GM12878 (cell line): ENCODE measurements at regions not wholly inside any gene's neighbourhood (a gene's known extent, or its start where the extent isn't known, plus 50 kb on each side); places are given as distances from the start of the nearest gene placed in this dataset.

Source experiments
- ATAC-seq: fragments of 200-7000 bp; cut with Tn5 transposase; 3 replicates; pipeline ENCODE4 v1.9.1; 2020; ENCODE audit warnings: mild to moderate bottlenecking, moderate library complexity
- BruUV-seq: library from RNA; stranded (reverse); fragments of 400-500 nt; replicated peaks from 2 replicates; lab custom pipeline; 2021; lab: Mats Ljungman, UMichigan
- CTCF ChIA-PET: fragments of 300-600 bp; sonication (Branson Sonifier 250); formaldehyde crosslinking; extraction: SDS; loops from one replicate; lab custom pipeline; 2021; ENCODE audit warnings: inconsistent platforms; lab: Yijun Ruan, JAX
- POLR2A ChIA-PET: fragments of 350-600 bp; formaldehyde crosslinking; extraction: SDS; loops from one replicate; lab custom pipeline; 2021; ENCODE audit warnings: inconsistent platforms; lab: Charles Lee
- RAD21 ChIA-PET: fragments of 300-600 bp; sonication (Branson Sonifier 250); formaldehyde crosslinking; loops from one replicate; lab custom pipeline; 2023; ENCODE audit warnings: antibody characterized with exemption; ENCODE audit not compliant: unreplicated experiment; lab: Charles Lee
- SMC1A ChIA-PET: fragments of 300-600 bp; sonication (Branson Sonifier 250); formaldehyde crosslinking; loops from one replicate; lab custom pipeline; 2023; ENCODE audit not compliant: unreplicated experiment, uncharacterized antibody; lab: Charles Lee
- DNase-seq: peaks from one replicate; pipeline ENCODE4 v3.0.0-alpha.2; 2011; ENCODE audit warnings: low read depth, low spot score
- FAIRE-seq: peaks from 3 replicates; lab custom pipeline; 2011; peaks lifted over from hg19 to GRCh38; lab: Jason Lieb, UNC
- H2AFZ ChIP-seq: 2 replicates; pipeline ENCODE4 v1.6.0; 2011; ENCODE audit warnings: low read depth, low read length, control low read depth; ENCODE audit not compliant: control insufficient read depth
- H3K27ac ChIP-seq: 2 replicates; pipeline ENCODE4 v1.5.1; 2011; ENCODE audit warnings: control low read depth; ENCODE audit not compliant: control insufficient read depth, insufficient read depth
- H3K27me3 ChIP-seq, 2 experiments: replicated peaks in 1 of 2; 2 replicates each; pipeline versions ENCODE4 v1.6.0 to v1.6.1; 2011; ENCODE audit warnings: low read length in 1 of 2; ENCODE audit not compliant: control insufficient read depth in 2 of 2, insufficient read depth in 2 of 2
- H3K36me3 ChIP-seq, 2 experiments: 2 replicates each; pipeline ENCODE4 v1.5.1; 2011; ENCODE audit warnings: low read length in 1 of 2; ENCODE audit not compliant: control insufficient read depth in 2 of 2, insufficient read depth in 2 of 2
- H3K4me1 ChIP-seq: 2 replicates; pipeline ENCODE4 v1.6.1; 2011; ENCODE audit warnings: mild to moderate bottlenecking, low read length, moderate library complexity, mixed read lengths; ENCODE audit not compliant: control insufficient read depth, insufficient read depth
- H3K4me2 ChIP-seq: 2 replicates; pipeline ENCODE4 v1.6.0; 2011; ENCODE audit warnings: control low read depth; ENCODE audit not compliant: control insufficient read depth, insufficient read depth
- H3K4me3 ChIP-seq: fragments of 200-600 bp; sonication (generic); 2 replicates; pipeline ENCODE4 v1.5.1; 2016
- H3K79me2 ChIP-seq: 2 replicates; pipeline ENCODE4 v1.6.0; 2011; ENCODE audit warnings: low read length; ENCODE audit not compliant: control insufficient read depth, insufficient read depth
- H3K9ac ChIP-seq: 2 replicates; pipeline ENCODE4 v1.8.0; 2011; ENCODE audit warnings: low read length, control low read depth, mixed read lengths; ENCODE audit not compliant: control insufficient read depth, insufficient read depth
- H3K9me3 ChIP-seq: replicated peaks from 3 replicates; pipeline ENCODE4 v1.5.1; 2011; ENCODE audit warnings: mild to moderate bottlenecking, low read length; ENCODE audit not compliant: control insufficient read depth, insufficient read depth
- H4K20me1 ChIP-seq: 2 replicates; pipeline ENCODE4 v1.6.0; 2011; ENCODE audit not compliant: control insufficient read depth, insufficient read depth
- BCL11A ChIP-seq: IDR thresholded peaks from 2 replicates; pipeline ENCODE4 v1.6.1; 2011; ENCODE audit warnings: low read depth, low read length
- CTCF ChIP-seq, 3 experiments: IDR thresholded peaks in 2 of 3; conservative IDR thresholded peaks in 1 of 3; 2 replicates each; pipeline ENCODE4 v1.5.1; 2011; ENCODE audit warnings: low read depth in 3 of 3, low read length in 3 of 3, mild to moderate bottlenecking in 3 of 3, control low read depth in 2 of 3, moderate library complexity in 2 of 3, inconsistent platforms in 1 of 3, mixed read lengths in 1 of 3; ENCODE audit not compliant: control insufficient read depth in 2 of 3, insufficient read depth in 1 of 3; ENCODE audit errors: extremely low read depth in 1 of 3
- ETV6 ChIP-seq, 2 experiments: fragments of 450-650 bp in 1 of 2; IDR thresholded peaks in 1 of 2; conservative IDR thresholded peaks in 1 of 2; 2 replicates each; pipeline ENCODE4 v1.6.1; 2014; ENCODE audit warnings: antibody characterized with exemption in 1 of 2, borderline replicate concordance in 1 of 2, low read depth in 1 of 2, mild to moderate bottlenecking in 1 of 2, moderate library complexity in 1 of 2
- NR2F1 ChIP-seq: fragments of 450-650 bp; conservative IDR thresholded peaks from 2 replicates; pipeline ENCODE4 v1.6.1; 2017; ENCODE audit warnings: mild to moderate bottlenecking
- PAX8 ChIP-seq: fragments of 450-650 bp; IDR thresholded peaks from 2 replicates; pipeline ENCODE4 v1.6.1; 2017; ENCODE audit warnings: mild to moderate bottlenecking, moderate library complexity
- RAD21 ChIP-seq: IDR thresholded peaks from 2 replicates; pipeline ENCODE4 v1.6.1; 2011; ENCODE audit warnings: mild to moderate bottlenecking, low read depth, low read length, moderate library complexity; ENCODE audit not compliant: insufficient read depth
- SMC3 ChIP-seq: IDR thresholded peaks from 2 replicates; pipeline ENCODE4 v1.6.1; 2011; ENCODE audit warnings: low read length, improper control_type of control experiment, borderline replicate concordance
- YY1 ChIP-seq: IDR thresholded peaks from 2 replicates; pipeline ENCODE4 v1.6.1; 2011; ENCODE audit warnings: low read depth, mild to moderate bottlenecking, low read length
- ZBTB40 ChIP-seq: fragments of 450-650 bp; IDR thresholded peaks from 2 replicates; pipeline ENCODE4 v1.6.1; 2016; ENCODE audit warnings: mild to moderate bottlenecking, moderate library complexity, borderline replicate concordance
- WGBS: methylation state at CpG from one replicate; pipeline ENCODE4 v1.1.6; 2016; ENCODE audit warnings: low lambda C conversion rate; ENCODE audit not compliant: insufficient replicate concordance, insufficient coverage; ENCODE audit errors: missing lambda C conversion rate; 5-methylcytosine and 5-hydroxymethylcytosine counted together
- in situ Hi-C: fragments of 300-500 bp; cut with MboI; formaldehyde crosslinking; loops from 9 replicates; pipeline ENCODE4 v1.14.3; 2018; ENCODE audit warnings: mixed read lengths
- intact Hi-C: fragments of 100-400 bp; cut with micrococcal nuclease; formaldehyde crosslinking; loops from one replicate; pipeline ENCODE4 v1.14.2; 2022; ENCODE audit not compliant: unreplicated experiment

- Histone ChIP-seq H3K9me3 (no peaks in the 10 kb centered on the region), H3K9ac (no peak overlapping the region), H2AFZ (no peak overlapping the region), H3K36me3 (no peaks in the 10 kb centered on the region), H3K27ac (no peak overlapping the region), H3K4me3 (no peak overlapping the region), H3K4me1 (no peaks in the 10 kb centered on the region), H3K27me3 (no peaks in the 10 kb centered on the region), H4K20me1 (no peaks in the 10 kb centered on the region), H3K79me2 (no peaks in the 10 kb centered on the region), H3K4me2 (no peak overlapping the region)
- DNase-seq (no peak), FAIRE-seq (no peak), ATAC-seq (peak; percentile 95)
- CTCF ChIA-PET: interaction anchor here (0.9 to 2.6 kb wide), 9 partner anchors 10 to 1436 kb away, joined by 3 to 11 read pairs (median 7); no protein-coding TSS in a partner anchor
- intact Hi-C loops: loop anchor here (5.0 kb wide), 2 partner anchors 231 to 354 kb away; no protein-coding TSS in a partner anchor
- POLR2A ChIA-PET: no interaction called here
- TF ChIP-seq ETV6 (conservative IDR thresholded peaks at IDR 0.05 in 1 of 2, IDR thresholded peaks at IDR 0.05 in 1 of 2; ENCODE audit: borderline replicate concordance in 1 of 2, low read depth in 1 of 2): no peak
- TF ChIP-seq RAD21: peak; percentile 40; the same call in 1 of the 2 replicates
- 0 out of 2 replicates have a peak, but pooled peaks have one; percentile 29 for TF ChIP-seq YY1
- peak; percentile 44 for TF ChIP-seq SMC3
- TF ChIP-seq BCL11A: no peak
- 0 out of 2 replicates have a peak, but pooled peaks have one; percentile 13 for TF ChIP-seq NR2F1
- TF ChIP-seq PAX8: no peak
- TF ChIP-seq ZBTB40: peak; percentile 88
- TF ChIP-seq CTCF (IDR thresholded peaks at IDR 0.05 in 2 of 3, conservative IDR thresholded peaks at IDR 0.05 in 1 of 3; ENCODE audit: control insufficient read depth in 2 of 3, extremely low read depth in 1 of 3, insufficient read depth in 1 of 3, low read depth in 3 of 3, low read length in 3 of 3): peak; percentile 22 to 61 (median 38); a peak in 5 of 6 replicates
- RAD21 ChIA-PET: interaction anchor here (1.0 to 1.6 kb wide), 2 partner anchors 264 to 1301 kb away, joined by 3 to 4 read pairs; no protein-coding TSS in a partner anchor
- WGBS: 23% methylated on average over 5 of the region's 5 CpGs
- in situ Hi-C loops: no loop called here
- no TSS peak for BruUV-seq
- SMC1A ChIA-PET: interaction anchor here (1.1 to 2.3 kb wide), 2 partner anchors 265 to 443 kb away, joined by 4 to 11 read pairs; no protein-coding TSS in a partner anchor
These were observed 794.8 kb downstream of the MCTP2 start for GRCh38 chr15:95025924-95026728.
